Stimulated activated CD8-positive, alpha-beta memory T cell treated with anti-CD3 and anti-CD28 coated beads, Interleukin-15, amount 100 ng/mL, for 1 hour (primary cell): ENCODE measurements at regions not wholly inside any gene's neighbourhood (a gene's known extent, or its start where the extent isn't known, plus 50 kb on each side); places are given as distances from the start of the nearest gene placed in this dataset.
"Not testable (repeated sequence)": the region's sequence is repeated elsewhere in the genome, so short reads cannot be mapped to it uniquely, and the experiment has no call there.

ENCODE experiments used
- DNase-seq: peaks from one replicate; pipeline ENCODE4 v3.0.0-alpha.2; 2020; ENCODE audit warnings: low read depth

GRCh38 chr4:38523054-38523453 lies 140.9 kb upstream of the KLF3 start:
- DNase-seq, result no peak

- DNase-seq, result no peak
Measured at GRCh38 chr4:38523524-38524448, 140.2 kb upstream of the KLF3 start.

- no peak for DNase-seq
Measured at GRCh38 chr4:38526412-38526811, 137.6 kb upstream of the KLF3 start.

DNA sequence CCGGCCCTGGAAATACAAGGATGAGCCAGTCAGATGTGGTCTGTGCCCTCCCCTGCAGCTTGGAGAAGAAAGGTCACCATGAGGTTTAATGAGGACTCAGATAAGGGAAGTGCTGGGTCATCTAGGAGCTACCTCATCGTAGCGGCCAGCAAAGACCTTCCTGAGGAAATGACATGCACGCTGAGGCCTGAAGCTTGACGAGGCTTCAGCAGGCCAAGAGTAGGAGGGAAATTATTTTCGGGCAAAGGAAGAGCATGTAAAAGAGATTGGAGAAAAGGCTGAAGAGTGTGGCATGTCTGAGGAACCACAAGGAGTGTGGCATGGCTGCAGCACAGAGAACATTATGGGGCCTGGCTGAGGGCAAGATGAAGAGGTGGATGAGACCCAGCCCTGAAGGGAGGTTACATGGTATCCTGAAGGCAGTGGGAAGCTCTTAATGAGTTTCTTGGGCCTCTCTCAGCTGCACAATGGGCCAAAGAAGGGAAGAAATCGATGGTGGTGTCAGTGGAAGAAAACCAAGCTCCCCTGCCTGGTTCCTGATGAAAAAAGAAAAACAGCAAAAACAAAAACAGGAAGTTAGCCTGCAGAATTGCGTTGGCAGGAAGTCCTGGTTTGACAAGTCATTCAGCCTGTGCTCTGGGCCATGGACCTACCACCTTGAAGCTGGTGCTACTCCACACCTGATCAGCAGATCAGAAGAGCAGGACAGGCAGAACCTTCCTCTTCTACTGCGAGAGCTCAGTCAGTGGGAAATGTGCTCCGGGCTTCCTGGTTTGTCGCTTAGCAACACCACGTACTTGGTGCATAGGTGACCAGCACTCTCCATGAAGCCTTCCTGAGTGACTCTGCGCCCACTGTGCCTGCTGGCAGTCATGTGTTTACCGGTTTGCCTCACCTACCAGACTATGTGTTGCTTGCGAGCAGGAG lies 134.5 kb upstream of the KLF3 start:
- DNase-seq, result no peak

DNA sequence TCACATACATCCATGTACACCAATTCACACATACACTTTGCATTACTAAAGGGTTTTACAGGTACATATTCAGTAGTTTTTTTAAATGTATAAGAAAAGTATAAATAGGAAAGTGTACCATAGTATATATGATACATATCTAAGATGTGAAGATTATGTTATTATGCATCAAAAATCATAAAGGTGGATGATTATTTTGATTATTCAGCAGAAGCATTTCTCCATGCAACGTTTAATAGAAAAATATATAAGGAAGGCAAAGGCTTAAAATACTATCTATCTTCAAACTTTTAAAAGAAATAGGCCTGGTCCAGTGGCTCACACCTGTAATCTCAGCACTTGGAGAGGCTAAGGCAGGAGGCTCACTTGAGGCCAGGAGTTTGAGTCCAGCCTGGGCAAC lies 133.5 kb upstream of the KLF3 start:
- no peak for DNase-seq

DNA sequence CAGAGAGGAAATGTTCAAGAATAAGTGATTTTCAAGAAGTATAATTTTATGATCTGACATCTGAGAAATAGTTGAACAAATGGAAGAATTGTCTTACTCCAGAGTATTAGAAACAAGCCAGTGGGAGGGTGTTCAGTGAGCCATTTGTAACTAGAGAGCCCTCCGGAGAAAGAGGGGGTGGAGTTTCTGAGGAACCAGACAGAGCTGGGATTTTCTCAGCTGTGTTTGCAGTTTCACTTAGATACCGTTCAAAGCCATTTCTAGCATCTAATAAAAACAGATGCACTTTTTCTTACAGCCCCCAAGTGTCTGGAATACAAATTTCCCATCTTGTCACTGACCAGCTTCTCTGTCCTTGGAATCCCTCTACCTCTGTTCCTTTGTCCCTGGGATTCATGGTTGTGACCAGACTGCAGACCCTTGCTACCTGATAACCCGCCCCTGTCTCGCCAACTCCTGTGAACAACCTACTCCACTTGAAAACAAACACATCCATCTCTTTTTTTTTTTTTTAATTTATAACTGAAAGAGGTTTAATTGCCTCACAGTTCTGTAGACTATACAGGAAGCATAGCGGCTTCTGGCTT lies 132.8 kb upstream of the KLF3 start:
- DNase-seq, result no peak

- no peak for DNase-seq
Measured at GRCh38 chr4:38532908-38533499, 131.0 kb upstream of the KLF3 start.

GRCh38 chr4:38534344-38535045 lies 129.5 kb upstream of the KLF3 start:
- no peak for DNase-seq

DNA sequence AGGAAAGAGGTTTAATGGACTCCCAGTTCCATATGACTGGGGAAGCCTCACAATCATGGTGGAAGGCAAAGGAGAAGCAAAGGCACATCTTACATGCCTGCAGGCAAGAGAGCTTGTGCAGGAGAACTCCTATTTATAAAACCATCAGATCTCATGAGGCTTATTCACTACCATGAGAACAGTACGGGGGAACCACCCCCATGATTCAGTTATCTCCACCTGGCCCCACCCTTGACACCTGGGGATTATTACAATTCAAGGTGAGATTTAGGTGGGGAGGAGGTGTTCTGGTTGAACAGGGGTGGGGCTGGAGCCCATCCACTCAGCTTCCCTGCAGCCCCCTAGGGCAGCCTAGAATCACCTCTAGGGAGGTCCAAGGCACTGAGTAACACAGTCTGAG lies 128.9 kb upstream of the KLF3 start:
- not testable (repeated sequence) for DNase-seq

DNA sequence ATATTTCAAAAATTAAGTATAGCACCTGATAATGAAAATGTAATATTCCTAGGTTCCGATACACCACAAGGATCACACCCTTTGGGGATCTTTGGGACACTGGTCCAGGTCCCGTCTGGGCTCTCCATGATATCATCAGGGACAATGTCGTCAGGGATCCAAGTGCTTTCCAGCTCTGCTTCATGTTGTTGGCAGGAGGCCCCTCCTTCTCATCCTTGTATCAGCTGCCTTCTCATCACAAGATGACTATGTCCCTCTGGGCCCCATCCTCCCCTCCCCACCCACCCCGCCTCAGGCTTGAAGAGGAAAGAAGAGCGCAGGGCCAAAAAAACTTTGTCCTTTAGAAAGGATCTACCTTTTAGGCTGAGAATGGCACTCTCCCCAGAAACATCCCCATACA lies 128.3 kb upstream of the KLF3 start:
- no peak for DNase-seq

DNA sequence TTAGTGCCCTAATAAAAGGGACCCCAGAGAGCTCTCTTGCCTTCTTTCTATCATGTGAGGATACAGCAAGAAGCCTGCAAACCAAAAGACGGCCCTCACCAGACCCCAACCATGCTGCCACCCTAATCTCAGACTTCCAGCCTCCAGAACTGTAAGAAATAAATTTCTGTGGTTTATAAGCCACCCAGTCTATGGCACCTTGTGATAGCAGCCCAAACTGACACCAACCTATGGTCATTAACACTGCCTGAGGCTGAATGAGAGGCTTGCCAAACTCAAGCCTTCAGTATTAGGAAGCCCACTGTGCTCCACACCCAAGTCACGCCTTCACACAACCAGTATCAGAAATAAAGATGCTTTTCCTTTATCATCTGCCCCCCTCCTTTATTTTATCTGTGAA lies 127.3 kb upstream of the KLF3 start:
- DNase-seq, result no peak

DNA sequence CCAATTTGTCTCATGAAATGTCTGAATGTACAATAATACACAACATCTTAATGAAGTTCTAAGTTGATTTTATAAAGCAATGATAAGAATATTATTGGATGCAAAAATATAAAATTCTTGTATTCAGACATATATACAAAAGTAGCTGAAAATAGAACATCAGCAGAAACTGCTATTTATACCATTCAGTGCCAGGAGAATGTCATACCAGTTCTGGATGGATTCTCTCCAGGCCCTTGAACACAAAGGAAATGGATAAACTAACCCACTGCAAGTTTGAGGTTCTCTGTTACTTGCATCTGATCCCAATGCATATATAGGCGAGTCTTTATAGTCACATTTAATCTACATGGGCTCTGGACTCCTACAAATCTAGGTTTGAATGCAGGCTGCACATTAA lies 126.3 kb upstream of the KLF3 start:
- no peak for DNase-seq

- DNase-seq, result no peak
Measured at GRCh38 chr4:38538517-38538916, 125.5 kb upstream of the KLF3 start.

- no peak for DNase-seq
Measured at GRCh38 chr4:38539501-38539900, 124.5 kb upstream of the KLF3 start.

- no peak for DNase-seq
Measured at GRCh38 chr4:38547052-38547451, 116.9 kb upstream of the KLF3 start.

GRCh38 chr4:38548256-38548655 lies 115.7 kb upstream of the KLF3 start:
- DNase-seq, result no peak

- no peak for DNase-seq
Measured at GRCh38 chr4:38559374-38559773, 104.6 kb upstream of the KLF3 start.

DNA sequence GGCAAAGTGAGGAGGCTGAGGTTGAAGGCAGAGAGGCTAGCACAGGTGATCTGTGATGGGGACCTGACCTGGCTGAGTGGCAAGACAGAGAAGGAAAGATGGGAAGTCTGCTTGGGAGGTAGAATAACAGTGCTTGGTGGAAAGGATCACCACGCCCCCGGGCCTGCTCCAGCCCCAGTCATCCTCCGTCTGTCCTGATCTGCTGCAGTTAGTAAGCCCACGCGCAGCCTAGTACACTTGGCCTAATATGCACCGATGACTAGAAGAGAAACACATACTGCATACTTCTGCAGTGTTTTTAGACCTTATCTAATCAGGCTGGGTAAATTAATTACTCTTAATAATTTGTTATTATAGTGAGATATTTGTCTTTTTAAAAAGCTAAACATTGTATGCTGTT lies 103.7 kb upstream of the KLF3 start:
- DNase-seq, result no peak

DNA sequence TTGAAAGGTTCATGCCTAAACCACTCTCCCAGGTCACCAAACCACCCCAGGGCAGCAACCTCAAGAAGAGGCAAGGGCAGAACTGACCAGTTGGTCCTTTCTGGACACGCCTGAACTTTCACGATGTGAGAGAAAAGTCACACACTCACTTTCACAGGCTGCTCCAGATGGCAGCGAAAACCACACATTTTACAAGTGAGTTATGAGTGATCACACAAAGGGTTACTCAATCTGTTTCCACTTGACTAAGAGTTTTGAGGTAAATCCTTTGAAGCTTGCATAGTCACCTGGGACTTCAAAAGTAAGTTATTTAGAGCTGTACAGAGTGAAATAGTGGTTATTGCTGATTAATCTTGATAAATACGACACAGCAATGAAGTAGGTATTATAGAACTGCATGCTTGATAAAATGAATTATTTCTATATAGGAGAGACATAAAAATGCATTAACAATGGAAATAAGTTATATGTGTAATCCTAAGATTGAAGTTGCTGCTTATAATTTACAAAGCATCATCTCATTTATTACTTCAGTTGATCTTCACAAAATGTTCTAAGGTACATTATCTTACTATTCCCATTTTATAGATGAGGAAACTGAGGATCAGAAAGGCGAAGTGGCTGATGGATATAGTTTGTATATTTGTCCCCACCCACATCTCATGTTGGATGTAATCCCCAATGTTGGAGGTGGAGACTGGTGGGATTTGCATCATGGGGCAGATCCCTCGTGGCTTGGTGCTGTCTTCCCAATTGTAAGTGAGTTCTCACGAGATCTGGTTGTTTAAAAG lies 103.0 kb upstream of the KLF3 start:
- DNase-seq, result no peak

DNA sequence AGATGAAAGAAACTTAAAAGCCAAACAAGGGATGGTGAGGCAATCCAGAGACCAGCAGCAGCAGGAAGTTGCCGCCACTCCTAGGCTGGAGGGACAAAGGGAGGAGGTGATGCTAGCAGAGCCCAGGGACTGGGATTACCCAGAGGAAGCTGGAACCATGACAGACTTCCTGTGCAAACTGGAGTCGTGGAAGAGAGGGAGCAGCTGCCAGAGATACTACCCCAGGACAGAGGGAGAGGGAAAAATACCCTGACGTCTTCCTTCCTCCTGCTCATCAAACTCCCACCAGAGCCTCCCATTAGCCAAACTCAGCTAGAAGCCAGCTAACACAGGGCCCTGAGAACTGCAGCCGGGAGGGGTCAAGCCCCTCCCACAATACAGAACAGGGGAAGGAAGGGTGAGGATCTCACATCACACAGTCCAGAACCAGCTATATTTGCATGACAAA lies 101.2 kb upstream of the KLF3 start:
- no peak for DNase-seq
